ENCODE measurements at regions not wholly inside any gene's neighbourhood (a gene's known extent, or its start where the extent isn't known, plus 50 kb on each side); places are given as distances from the start of the nearest gene placed in this dataset.

DNA sequence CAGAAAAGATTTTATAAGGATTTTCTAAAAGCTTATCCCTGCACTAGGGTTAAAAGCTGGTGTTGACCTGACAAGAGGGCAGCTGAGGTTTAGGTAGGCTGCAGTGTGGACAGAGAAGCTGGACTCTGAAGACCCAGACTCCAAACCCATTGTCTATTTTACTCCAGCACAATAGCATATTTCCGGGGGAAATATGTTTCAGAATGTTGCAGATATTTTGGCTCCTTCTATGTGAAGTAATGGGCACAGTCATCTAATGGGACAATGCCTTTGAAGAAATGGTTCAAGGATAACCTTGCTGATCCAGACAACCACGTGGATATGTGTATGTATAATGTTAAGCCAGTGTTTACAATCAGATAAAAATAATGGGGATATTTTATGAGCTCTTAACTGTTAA, 173.8 kb upstream of the TSC22D1 start:
- no peaks in the 10 kb centered on the region for H3K79me2 ChIP-seq (ENCODE audit: control insufficient read depth, insufficient read depth, low read length)
- peaks cover under 1% of the 10 kb centered on the region for H3K4me1 ChIP-seq (ENCODE audit: control insufficient read depth, extremely low read depth, insufficient read depth, low read length)
- H3K27me3 ChIP-seq (ENCODE audit: control insufficient read depth in 2 of 2, insufficient read depth in 2 of 2, low read length in 2 of 2), result no peaks in the 10 kb centered on the region
- TF ChIP-seq GATA2 (IDR thresholded peaks at IDR 0.05; ENCODE audit: insufficient read depth, insufficient read length, low read depth, low read length), result no peak
- TF ChIP-seq POLR2A (IDR thresholded peaks at IDR 0.05; ENCODE audit: low read depth, low read length), result no peak
- TF ChIP-seq JUN (IDR thresholded peaks at IDR 0.05; ENCODE audit: borderline replicate concordance, insufficient read depth, insufficient read length, low read depth), result no peak
- no peak for TF ChIP-seq EZH2 (IDR thresholded peaks at IDR 0.05; ENCODE audit: borderline replicate concordance, low read depth, low read length, severe bottlenecking)
- TF ChIP-seq MAX (IDR thresholded peaks at IDR 0.05; ENCODE audit: insufficient read depth, insufficient read length), result no peak
- no peak for TF ChIP-seq CTCF (IDR thresholded peaks at IDR 0.05; ENCODE audit: extremely low read depth in 1 of 2, insufficient read depth in 1 of 2, low read depth in 1 of 2, low read length in 2 of 2)
- TF ChIP-seq MYC (IDR thresholded peaks at IDR 0.05; ENCODE audit: low read depth, low read length), result no peak
- TF ChIP-seq FOS (IDR thresholded peaks at IDR 0.05; ENCODE audit: borderline replicate concordance, insufficient read depth, low read length), result no peak
- TF ChIP-seq POLR2AphosphoS5 (IDR thresholded peaks at IDR 0.05; ENCODE audit: insufficient read depth, low read depth, low read length), result no peak
- H3K9ac ChIP-seq (replicated peaks; ENCODE audit: extremely low read depth, insufficient read depth, low read length), result no peak overlapping the region
- POLR2A ChIA-PET, result no interaction called here
- no peaks in the 10 kb centered on the region for H4K20me1 ChIP-seq (replicated peaks; ENCODE audit: control insufficient read depth, extremely low read depth, insufficient read depth, low read length)
- dilution Hi-C loops (cut with MboI; ENCODE audit: extremely low pct_ligation_motif_present, low sequenced_read_pairs), result no loop called here
- peak; percentile 24 for FAIRE-seq
- BruUV-seq (replicated peaks), result no TSS peak
- no peaks in the 10 kb centered on the region for H3K36me3 ChIP-seq (ENCODE audit: control insufficient read depth in 2 of 2, extremely low read depth in 1 of 2, insufficient read depth in 2 of 2, low read length in 2 of 2)
- no peak overlapping the region for H3K4me2 ChIP-seq (ENCODE audit: insufficient read depth, low read length)
- no peak overlapping the region for H3K4me3 ChIP-seq (replicated peaks in 1 of 3; ENCODE audit: insufficient read depth in 1 of 3, low read depth in 1 of 3, low read length in 3 of 3)
- H3K27ac ChIP-seq (ENCODE audit: insufficient read depth, low read depth, low read length), result no peak overlapping the region
- CTCF ChIA-PET, result interaction anchor here (0.6 to 1.8 kb wide), 3 partner anchors 8 to 226 kb away, joined by 3 to 4 read pairs (median 3); no protein-coding TSS in a partner anchor
- H3K9me3 ChIP-seq (replicated peaks; ENCODE audit: control insufficient read depth, insufficient read depth, low read length), result no peaks in the 10 kb centered on the region
- H3K9me1 ChIP-seq (replicated peaks; ENCODE audit: control insufficient read depth, extremely low read depth, insufficient read depth, low read length), result no peaks in the 10 kb centered on the region
- no peak overlapping the region for H2AFZ ChIP-seq (ENCODE audit: low read depth, low read length)
- DNase-seq (ENCODE audit: low read depth, low spot score), result peak; percentile 10
- intact Hi-C loops (cut with micrococcal nuclease), result no loop called here
